ENCODE measurements at regions not wholly inside any gene's neighbourhood (a gene's known extent, or its start where the extent isn't known, plus 50 kb on each side); places are given as distances from the start of the nearest gene placed in this dataset.

GRCh38 chr15:29997499-29997898 is 85.3 kb upstream of the GOLGA8J start:
- no peak overlapping the region for H4K91ac ChIP-seq (ENCODE audit: insufficient read length, low read depth, low read length)
- H3K4me1 ChIP-seq (ENCODE audit: insufficient read depth, low read length): no peaks in the 10 kb centered on the region; the same call in 1 of the 2 replicates
- no peak overlapping the region for H3K9ac ChIP-seq (ENCODE audit: extremely low read depth, insufficient read length, low read length)
- no peak overlapping the region for H2BK15ac ChIP-seq (ENCODE audit: low read depth, low read length)
- DNase-seq: no peak
- Mint-ChIP-seq H3K27me3 (ENCODE audit: low read depth) (no peaks in the 10 kb centered on the region), H3K9me3 (peaks cover 3% of the 10 kb centered on the region in 2 experiments; a peak in 2 of 5 replicates), H3K4me3 (no peak overlapping the region), H3K36me3 (ENCODE audit: insufficient read depth in 1 of 3, low read depth in 3 of 3) (no peaks in the 10 kb centered on the region), H3K27ac (no peak overlapping the region), H3K4me1 (peaks cover 10 to 12% of the 10 kb centered on the region in 2 experiments)
- no CpG with 5 or more reads among the region's 6 CpGs for WGBS (ENCODE audit: extremely low coverage, insufficient read length, low lambda C conversion rate)
- no peaks in the 10 kb centered on the region for H3K79me1 ChIP-seq (ENCODE audit: insufficient read depth, low read depth, low read length, poor library complexity, severe bottlenecking)
- H3K4me2 ChIP-seq (ENCODE audit: insufficient read depth, insufficient read length, low read length): no peak overlapping the region
- H3K23ac ChIP-seq (ENCODE audit: insufficient read length, low read depth, low read length): no peak overlapping the region
- H3K27ac ChIP-seq (ENCODE audit: insufficient read length, low read depth, low read length): no peak overlapping the region
- H4K8ac ChIP-seq (replicated peaks; ENCODE audit: insufficient read length, low read depth, low read length): no peak overlapping the region
- H3K14ac ChIP-seq (ENCODE audit: insufficient read depth, low read length): no peak overlapping the region
- no peaks in the 10 kb centered on the region for H4K20me1 ChIP-seq (ENCODE audit: control insufficient read depth, insufficient read depth, insufficient read length)
- H3T11ph ChIP-seq (ENCODE audit: low read length): no peak overlapping the region
- H3K23me2 ChIP-seq (ENCODE audit: insufficient read length, low read depth, low read length, poor library complexity, severe bottlenecking): no peaks in the 10 kb centered on the region
- no peaks in the 10 kb centered on the region for H3K9me3 ChIP-seq (ENCODE audit: control insufficient read depth, low read depth, low read length)
- H2BK5ac ChIP-seq (ENCODE audit: insufficient read length, low read length): no peak overlapping the region
- no peak overlapping the region for H2AK5ac ChIP-seq (ENCODE audit: insufficient read length, low read length)
- H3K79me2 ChIP-seq (ENCODE audit: insufficient read depth, low read length): no peaks in the 10 kb centered on the region
- H4K5ac ChIP-seq (ENCODE audit: insufficient read length, low read depth, low read length): no peak overlapping the region
- H2BK12ac ChIP-seq (ENCODE audit: insufficient read length, low read depth, low read length): no peak overlapping the region
- no peak overlapping the region for H3K4ac ChIP-seq (ENCODE audit: low read depth, low read length)
- no peaks in the 10 kb centered on the region for H3K27me3 ChIP-seq (ENCODE audit: insufficient read depth, low read length)
- TF ChIP-seq CTCF (conservative IDR thresholded peaks at IDR 0.05): no peak
- no peak overlapping the region for H3K56ac ChIP-seq (ENCODE audit: insufficient read length, low read depth, low read length)
- H3K18ac ChIP-seq (ENCODE audit: insufficient read length, low read depth, low read length): no peak overlapping the region
- H2BK120ac ChIP-seq (ENCODE audit: low read depth, low read length, poor library complexity, severe bottlenecking): no peak overlapping the region
- H2BK20ac ChIP-seq (ENCODE audit: low read depth, low read length, poor library complexity, severe bottlenecking): no peak overlapping the region
- H2AFZ ChIP-seq (ENCODE audit: low read length): no peak overlapping the region
